Lower leg skin (tissue), 3 donors: ENCODE measurements at regions not wholly inside any gene's neighbourhood (a gene's known extent, or its start where the extent isn't known, plus 50 kb on each side); places are given as distances from the start of the nearest gene placed in this dataset.

Experiments used
- CTCF ChIP-seq, 3 donors: fragments of 450-650 bp; IDR thresholded peaks; one replicate each; pipeline ENCODE4 v1.5.1; 2016; ENCODE audit warnings: antibody characterized with exemption in 3 of 3, mild to moderate bottlenecking in 3 of 3, moderate library complexity in 2 of 3
- POLR2A ChIP-seq, 2 donors: fragments of 450-650 bp; IDR thresholded peaks; one replicate each; pipeline ENCODE4 v1.6.1; 2016 to 2017; ENCODE audit warnings: antibody characterized with exemption in 2 of 2, mild to moderate bottlenecking in 1 of 2, moderate library complexity in 1 of 2

- TF ChIP-seq CTCF (IDR thresholded peaks at IDR 0.05) (no peak), POLR2A (IDR thresholded peaks at IDR 0.05) (no peak)
These were observed 60.3 kb upstream of the PPP2R3A start for GRCh38 chr3:135905058-135905724.
